ENCODE measurements at regions not wholly inside any gene's neighbourhood (a gene's known extent, or its start where the extent isn't known, plus 50 kb on each side); places are given as distances from the start of the nearest gene placed in this dataset.

DNA sequence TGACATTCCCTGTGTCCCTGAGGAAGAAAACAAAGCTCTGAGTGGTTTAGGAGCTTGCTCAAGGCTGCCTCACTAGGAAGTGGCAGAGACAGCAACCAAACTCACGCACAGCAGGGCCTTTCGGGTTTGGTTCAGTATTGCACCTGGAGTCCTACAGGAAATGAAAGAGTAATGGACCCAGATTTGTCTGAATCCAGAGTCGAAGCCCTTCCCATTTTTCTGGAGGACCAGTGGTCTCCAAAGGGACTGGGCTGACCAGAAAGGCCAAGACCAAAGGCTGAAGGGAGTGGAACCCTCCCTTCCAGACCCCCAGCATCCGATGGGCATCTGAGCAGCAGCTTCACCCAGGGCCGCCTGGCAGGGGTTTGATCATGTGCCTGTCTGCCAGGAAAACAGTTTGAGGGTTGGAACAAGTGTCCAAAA lies 85.5 kb upstream of the RPL38 start:
- DNase-seq = no peak
- H3K9me3 ChIP-seq = no peaks in the 10 kb centered on the region
- no peak overlapping the region for H3K4me3 ChIP-seq
- no peaks in the 10 kb centered on the region for H3K4me1 ChIP-seq
- no peaks in the 10 kb centered on the region for H3K36me3 ChIP-seq (replicated peaks in 1 of 2; ENCODE audit: insufficient read depth in 1 of 2, low read depth in 2 of 2)
- WGBS, 2 donors = 62 to 72% methylated on average over 5 of the region's 5 CpGs
- H3K27ac ChIP-seq = no peak overlapping the region
- peaks cover 0 to 4% of the 10 kb centered on the region in 2 donors for H3K27me3 ChIP-seq
- TF ChIP-seq CTCF (IDR thresholded peaks at IDR 0.05) (no peak), POLR2A (IDR thresholded peaks at IDR 0.05) (no peak)
- ATAC-seq = no peak
- intact Hi-C loops (cut with DNase I) = no loop called here

DNA sequence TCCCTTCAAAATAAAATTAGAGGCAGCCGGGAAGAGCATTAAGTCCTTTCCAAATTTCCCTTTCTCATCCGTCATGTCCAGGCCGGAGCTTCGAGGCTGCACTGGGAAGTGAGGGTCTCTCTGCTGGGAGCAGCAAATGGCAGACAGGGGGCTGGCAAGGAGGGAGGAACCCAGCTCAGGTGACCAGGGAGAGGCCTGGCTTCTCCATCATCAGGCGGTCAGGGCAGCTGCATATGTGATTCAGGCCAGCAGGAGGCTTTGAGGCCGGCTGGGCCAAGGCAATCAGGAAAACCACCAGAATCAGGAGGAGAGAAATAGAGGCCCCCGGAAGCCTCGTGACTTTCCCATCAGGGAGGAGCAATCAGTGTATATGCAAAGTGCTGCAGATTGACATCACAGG lies 85.0 kb upstream of the RPL38 start:
- Histone ChIP-seq H3K36me3 (replicated peaks in 1 of 2; ENCODE audit: insufficient read depth in 1 of 2, low read depth in 2 of 2) (no peaks in the 10 kb centered on the region), H3K27ac (no peak overlapping the region), H3K4me1 (no peaks in the 10 kb centered on the region), H3K9me3 (no peaks in the 10 kb centered on the region), H3K27me3 (peaks cover 0 to 4% of the 10 kb centered on the region in 2 donors), H3K4me3 (no peak overlapping the region)
- WGBS, 2 donors = 55% methylated on average over 7 to 8 of the region's 8 CpGs
- ATAC-seq (no peak), DNase-seq (no peak)
- intact Hi-C loops (cut with DNase I) = no loop called here
- TF ChIP-seq CTCF (IDR thresholded peaks at IDR 0.05) (no peak), POLR2A (IDR thresholded peaks at IDR 0.05) (no peak)

GRCh38 chr17:74119049-74119580 lies 84.4 kb upstream of the RPL38 start:
- H3K4me1 ChIP-seq = no peaks in the 10 kb centered on the region
- intact Hi-C loops (cut with DNase I) = no loop called here
- peaks cover 0 to 4% of the 10 kb centered on the region in 2 donors for H3K27me3 ChIP-seq
- H3K9me3 ChIP-seq = no peaks in the 10 kb centered on the region
- DNase-seq = no peak
- no peak for TF ChIP-seq CTCF (IDR thresholded peaks at IDR 0.05)
- no peak for TF ChIP-seq POLR2A (IDR thresholded peaks at IDR 0.05)
- H3K4me3 ChIP-seq = no peak overlapping the region
- no peak for ATAC-seq
- no peak overlapping the region for H3K27ac ChIP-seq
- WGBS, 2 donors = 68 to 78% methylated on average over 14 to 16 of the region's 16 CpGs
- H3K36me3 ChIP-seq (replicated peaks in 1 of 2; ENCODE audit: insufficient read depth in 1 of 2, low read depth in 2 of 2) = no peaks in the 10 kb centered on the region

GRCh38 chr17:74119965-74120364 lies 83.5 kb upstream of the RPL38 start:
- H3K27me3 ChIP-seq = no peaks in the 10 kb centered on the region
- no peaks in the 10 kb centered on the region for H3K4me1 ChIP-seq
- no peak for ATAC-seq

More at GRCh38 chr17:74119965-74120364, 83.5 kb upstream of the RPL38 start:
- TF ChIP-seq POLR2A (IDR thresholded peaks at IDR 0.05) = no peak
- TF ChIP-seq CTCF (IDR thresholded peaks at IDR 0.05) = no peak
- Histone ChIP-seq H3K9me3 (no peaks in the 10 kb centered on the region), H3K27ac (no peak overlapping the region), H3K36me3 (replicated peaks in 1 of 2; ENCODE audit: insufficient read depth in 1 of 2, low read depth in 2 of 2) (no peaks in the 10 kb centered on the region), H3K4me3 (no peak overlapping the region)
- WGBS, 2 donors = 39 to 83% methylated on average over 2 to 4 of the region's 4 CpGs
- intact Hi-C loops (cut with DNase I) = no loop called here
- no peak for DNase-seq

Data from body of pancreas (tissue), 4 donors.